GM12878 (cell line): ENCODE measurements at regions not wholly inside any gene's neighbourhood (a gene's known extent, or its start where the extent isn't known, plus 50 kb on each side); places are given as distances from the start of the nearest gene placed in this dataset.

Experiments used
- ATAC-seq: fragments of 200-7000 bp; cut with Tn5 transposase; 3 replicates; pipeline ENCODE4 v1.9.1; 2020; ENCODE audit warnings: mild to moderate bottlenecking, moderate library complexity
- BruUV-seq: library from RNA; stranded (reverse); fragments of 400-500 nt; replicated peaks from 2 replicates; lab custom pipeline; 2021; lab: Mats Ljungman, UMichigan
- CTCF ChIA-PET: fragments of 300-600 bp; sonication (Branson Sonifier 250); formaldehyde crosslinking; extraction: SDS; loops from one replicate; lab custom pipeline; 2021; ENCODE audit warnings: inconsistent platforms; lab: Yijun Ruan, JAX
- POLR2A ChIA-PET: fragments of 350-600 bp; formaldehyde crosslinking; extraction: SDS; loops from one replicate; lab custom pipeline; 2021; ENCODE audit warnings: inconsistent platforms; lab: Charles Lee
- RAD21 ChIA-PET: fragments of 300-600 bp; sonication (Branson Sonifier 250); formaldehyde crosslinking; loops from one replicate; lab custom pipeline; 2023; ENCODE audit warnings: antibody characterized with exemption; ENCODE audit not compliant: unreplicated experiment; lab: Charles Lee
- SMC1A ChIA-PET: fragments of 300-600 bp; sonication (Branson Sonifier 250); formaldehyde crosslinking; loops from one replicate; lab custom pipeline; 2023; ENCODE audit not compliant: unreplicated experiment, uncharacterized antibody; lab: Charles Lee
- DNase-seq: peaks from one replicate; pipeline ENCODE4 v3.0.0-alpha.2; 2011; ENCODE audit warnings: low read depth, low spot score
- FAIRE-seq: peaks from 3 replicates; lab custom pipeline; 2011; peaks lifted over from hg19 to GRCh38; lab: Jason Lieb, UNC
- H2AFZ ChIP-seq: 2 replicates; pipeline ENCODE4 v1.6.0; 2011; ENCODE audit warnings: low read depth, low read length, control low read depth; ENCODE audit not compliant: control insufficient read depth
- H3K27ac ChIP-seq: 2 replicates; pipeline ENCODE4 v1.5.1; 2011; ENCODE audit warnings: control low read depth; ENCODE audit not compliant: control insufficient read depth, insufficient read depth
- H3K27me3 ChIP-seq, 2 experiments: replicated peaks in 1 of 2; 2 replicates each; pipeline versions ENCODE4 v1.6.0 to v1.6.1; 2011; ENCODE audit warnings: low read length in 1 of 2; ENCODE audit not compliant: control insufficient read depth in 2 of 2, insufficient read depth in 2 of 2
- H3K36me3 ChIP-seq, 2 experiments: 2 replicates each; pipeline ENCODE4 v1.5.1; 2011; ENCODE audit warnings: low read length in 1 of 2; ENCODE audit not compliant: control insufficient read depth in 2 of 2, insufficient read depth in 2 of 2
- H3K4me1 ChIP-seq: 2 replicates; pipeline ENCODE4 v1.6.1; 2011; ENCODE audit warnings: mild to moderate bottlenecking, low read length, moderate library complexity, mixed read lengths; ENCODE audit not compliant: control insufficient read depth, insufficient read depth
- H3K4me2 ChIP-seq: 2 replicates; pipeline ENCODE4 v1.6.0; 2011; ENCODE audit warnings: control low read depth; ENCODE audit not compliant: control insufficient read depth, insufficient read depth
- H3K4me3 ChIP-seq: fragments of 200-600 bp; sonication (generic); 2 replicates; pipeline ENCODE4 v1.5.1; 2016
- H3K79me2 ChIP-seq: 2 replicates; pipeline ENCODE4 v1.6.0; 2011; ENCODE audit warnings: low read length; ENCODE audit not compliant: control insufficient read depth, insufficient read depth
- H3K9ac ChIP-seq: 2 replicates; pipeline ENCODE4 v1.8.0; 2011; ENCODE audit warnings: low read length, control low read depth, mixed read lengths; ENCODE audit not compliant: control insufficient read depth, insufficient read depth
- H3K9me3 ChIP-seq: replicated peaks from 3 replicates; pipeline ENCODE4 v1.5.1; 2011; ENCODE audit warnings: mild to moderate bottlenecking, low read length; ENCODE audit not compliant: control insufficient read depth, insufficient read depth
- H4K20me1 ChIP-seq: 2 replicates; pipeline ENCODE4 v1.6.0; 2011; ENCODE audit not compliant: control insufficient read depth, insufficient read depth
- BRCA1 ChIP-seq: IDR thresholded peaks from 2 replicates; pipeline ENCODE4 v1.6.1; 2011; ENCODE audit warnings: low read depth, low read length, improper control_type of control experiment
- GABPA ChIP-seq: IDR thresholded peaks from 2 replicates; pipeline ENCODE4 v1.6.1; 2014; ENCODE audit warnings: antibody characterized with exemption, low read depth, mild to moderate bottlenecking, inconsistent platforms
- IKZF1 ChIP-seq: fragments of 450-650 bp; conservative IDR thresholded peaks from 2 replicates; pipeline ENCODE4 v1.6.1; 2017; ENCODE audit warnings: antibody characterized with exemption, mild to moderate bottlenecking
- MAX ChIP-seq: IDR thresholded peaks from 2 replicates; pipeline ENCODE4 v1.6.1; 2012; ENCODE audit warnings: low read depth, low read length, improper control_type of control experiment
- RELA ChIP-seq: fragments of 450-650 bp; IDR thresholded peaks from 2 replicates; pipeline ENCODE4 v1.8.0; 2014; ENCODE audit warnings: borderline replicate concordance; ENCODE audit not compliant: partially characterized antibody
- SMAD5 ChIP-seq: IDR thresholded peaks from 2 replicates; pipeline ENCODE4 v1.6.1; 2016; ENCODE audit warnings: antibody characterized with exemption, low read depth
- SPI1 ChIP-seq: IDR thresholded peaks from 2 replicates; pipeline ENCODE4 v1.6.1; 2011; ENCODE audit warnings: low read depth, mild to moderate bottlenecking, low read length, moderate library complexity, borderline replicate concordance; ENCODE audit not compliant: insufficient read depth
- SREBF1 ChIP-seq: IDR thresholded peaks from 2 replicates; pipeline ENCODE4 v1.6.1; 2012; ENCODE audit warnings: mild to moderate bottlenecking, low read length
- TCF12 ChIP-seq: IDR thresholded peaks from 2 replicates; pipeline ENCODE4 v1.6.1; 2011; ENCODE audit warnings: low read depth, mild to moderate bottlenecking, low read length
- TCF3 ChIP-seq: IDR thresholded peaks from 2 replicates; pipeline ENCODE4 v1.6.1; 2012; ENCODE audit warnings: low read depth, mild to moderate bottlenecking, low read length, borderline replicate concordance; ENCODE audit not compliant: insufficient read depth
- ZNF622 ChIP-seq: fragments of 450-650 bp; IDR thresholded peaks from 2 replicates; pipeline ENCODE4 v1.6.1; 2017; ENCODE audit warnings: mild to moderate bottlenecking, inconsistent platforms
- WGBS: methylation state at CpG from one replicate; pipeline ENCODE4 v1.1.6; 2016; ENCODE audit warnings: low lambda C conversion rate; ENCODE audit not compliant: insufficient replicate concordance, insufficient coverage; ENCODE audit errors: missing lambda C conversion rate; 5-methylcytosine and 5-hydroxymethylcytosine counted together
- in situ Hi-C: fragments of 300-500 bp; cut with MboI; formaldehyde crosslinking; loops from 9 replicates; pipeline ENCODE4 v1.14.3; 2018; ENCODE audit warnings: mixed read lengths
- intact Hi-C: fragments of 100-400 bp; cut with micrococcal nuclease; formaldehyde crosslinking; loops from one replicate; pipeline ENCODE4 v1.14.2; 2022; ENCODE audit not compliant: unreplicated experiment
- TF ChIP-seq, protein P1 (sequence below): fragments of 450-650 bp; IDR thresholded peaks from 2 replicates; pipeline ENCODE4 v1.6.1; 2017; ENCODE audit warnings: mild to moderate bottlenecking, moderate library complexity
- TF ChIP-seq, protein P2 (sequence below): fragments of 450-650 bp; conservative IDR thresholded peaks from 2 replicates; pipeline ENCODE4 v1.6.1; 2017; ENCODE audit warnings: mild to moderate bottlenecking, moderate library complexity

DNA sequence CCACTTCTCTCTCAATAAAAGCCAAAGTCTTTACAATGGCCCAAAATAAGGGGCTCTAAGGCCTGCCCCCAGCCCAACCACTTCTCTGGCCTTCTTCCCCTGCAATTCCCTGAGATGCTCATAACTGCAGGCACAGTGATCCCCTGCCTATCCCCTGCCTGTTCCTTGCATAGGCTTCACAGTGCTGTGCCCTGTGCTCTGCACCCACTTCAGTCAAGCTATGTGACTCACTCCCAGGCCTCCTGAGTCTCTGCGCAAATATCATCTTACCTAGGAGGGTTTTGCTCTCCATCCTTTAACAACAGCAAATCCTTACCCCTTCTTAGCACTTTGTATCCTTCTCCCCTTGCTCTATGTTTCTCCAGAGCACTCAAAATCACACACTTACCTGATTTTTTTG lies 242.2 kb downstream of the MSRB3 start (continued):
- TF ChIP-seq, protein P1, sequence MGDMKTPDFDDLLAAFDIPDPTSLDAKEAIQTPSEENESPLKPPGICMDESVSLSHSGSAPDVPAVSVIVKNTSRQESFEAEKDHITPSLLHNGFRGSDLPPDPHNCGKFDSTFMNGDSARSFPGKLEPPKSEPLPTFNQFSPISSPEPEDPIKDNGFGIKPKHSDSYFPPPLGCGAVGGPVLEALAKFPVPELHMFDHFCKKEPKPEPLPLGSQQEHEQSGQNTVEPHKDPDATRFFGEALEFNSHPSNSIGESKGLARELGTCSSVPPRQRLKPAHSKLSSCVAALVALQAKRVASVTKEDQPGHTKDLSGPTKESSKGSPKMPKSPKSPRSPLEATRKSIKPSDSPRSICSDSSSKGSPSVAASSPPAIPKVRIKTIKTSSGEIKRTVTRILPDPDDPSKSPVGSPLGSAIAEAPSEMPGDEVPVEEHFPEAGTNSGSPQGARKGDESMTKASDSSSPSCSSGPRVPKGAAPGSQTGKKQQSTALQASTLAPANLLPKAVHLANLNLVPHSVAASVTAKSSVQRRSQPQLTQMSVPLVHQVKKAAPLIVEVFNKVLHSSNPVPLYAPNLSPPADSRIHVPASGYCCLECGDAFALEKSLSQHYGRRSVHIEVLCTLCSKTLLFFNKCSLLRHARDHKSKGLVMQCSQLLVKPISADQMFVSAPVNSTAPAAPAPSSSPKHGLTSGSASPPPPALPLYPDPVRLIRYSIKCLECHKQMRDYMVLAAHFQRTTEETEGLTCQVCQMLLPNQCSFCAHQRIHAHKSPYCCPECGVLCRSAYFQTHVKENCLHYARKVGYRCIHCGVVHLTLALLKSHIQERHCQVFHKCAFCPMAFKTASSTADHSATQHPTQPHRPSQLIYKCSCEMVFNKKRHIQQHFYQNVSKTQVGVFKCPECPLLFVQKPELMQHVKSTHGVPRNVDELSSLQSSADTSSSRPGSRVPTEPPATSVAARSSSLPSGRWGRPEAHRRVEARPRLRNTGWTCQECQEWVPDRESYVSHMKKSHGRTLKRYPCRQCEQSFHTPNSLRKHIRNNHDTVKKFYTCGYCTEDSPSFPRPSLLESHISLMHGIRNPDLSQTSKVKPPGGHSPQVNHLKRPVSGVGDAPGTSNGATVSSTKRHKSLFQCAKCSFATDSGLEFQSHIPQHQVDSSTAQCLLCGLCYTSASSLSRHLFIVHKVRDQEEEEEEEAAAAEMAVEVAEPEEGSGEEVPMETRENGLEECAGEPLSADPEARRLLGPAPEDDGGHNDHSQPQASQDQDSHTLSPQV = no peak
- TF ChIP-seq MAX = no peak
- TF ChIP-seq, all 136 proteins: peak for 0

DNA sequence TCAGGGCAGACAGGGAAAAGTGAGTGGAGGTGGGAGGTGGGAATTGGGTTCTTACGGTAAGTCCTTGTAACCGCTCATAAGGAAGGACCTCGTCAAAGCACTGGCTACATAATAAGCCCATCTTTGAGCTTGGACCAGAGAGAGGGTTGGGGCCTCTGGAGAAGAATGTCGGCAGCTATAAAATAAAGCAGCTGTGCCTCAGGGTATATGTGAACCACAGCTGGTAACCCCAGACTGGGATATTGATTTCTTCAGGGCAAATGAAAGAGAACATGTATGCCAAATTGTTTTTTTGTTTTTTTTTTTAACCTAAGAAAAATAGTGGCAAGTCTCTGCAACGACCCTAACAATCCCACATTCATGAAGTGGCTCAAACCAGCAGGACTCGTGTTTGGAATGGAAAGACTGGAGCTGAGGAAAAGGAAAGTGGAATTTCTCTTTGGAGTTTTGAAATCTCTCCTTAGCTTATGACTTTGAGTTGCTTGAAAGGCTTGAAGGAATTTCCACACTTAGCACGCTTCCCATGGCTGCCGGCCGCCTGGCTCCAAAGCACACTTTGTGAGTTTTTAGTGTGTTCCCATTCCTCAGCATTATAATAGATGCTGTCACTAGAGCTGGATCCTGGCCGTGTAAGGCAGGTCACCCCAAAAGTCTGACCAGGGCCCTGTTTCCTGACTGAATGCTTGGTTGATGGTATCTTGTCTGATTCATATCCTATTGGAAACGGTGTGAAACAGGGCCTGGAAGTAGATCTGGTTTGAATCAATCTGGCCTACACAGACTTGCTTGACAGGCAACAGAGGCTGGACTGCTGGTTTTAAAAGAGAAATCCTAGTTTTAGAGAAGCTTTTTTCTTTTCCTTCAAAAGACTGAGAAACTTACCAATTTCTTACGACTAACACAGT lies 244.7 kb downstream of the MSRB3 start:
- ChIA-PET CTCF (no interaction called here), SMC1A (interaction anchor here (0.6 to 1.0 kb wide), 2 partner anchors 383 to 898 kb away, joined by 3 read pairs; no protein-coding TSS in a partner anchor)
- no peaks in the 10 kb centered on the region for H3K79me2 ChIP-seq
- H3K4me3 ChIP-seq = no peak overlapping the region
- in situ Hi-C loops = no loop called here
- no peaks in the 10 kb centered on the region for H3K36me3 ChIP-seq
- H4K20me1 ChIP-seq = no peaks in the 10 kb centered on the region
- H2AFZ ChIP-seq = no peak overlapping the region
- intact Hi-C loops = no loop called here
- ATAC-seq (no peak), DNase-seq (no peak), FAIRE-seq (no peak)
- WGBS = 41% methylated on average over 12 of the region's 12 CpGs
- H3K27ac ChIP-seq = no peak overlapping the region
- no peaks in the 10 kb centered on the region for H3K27me3 ChIP-seq
- H3K9ac ChIP-seq = no peak overlapping the region
- no peaks in the 10 kb centered on the region for H3K4me1 ChIP-seq
- TF ChIP-seq, protein P2, sequence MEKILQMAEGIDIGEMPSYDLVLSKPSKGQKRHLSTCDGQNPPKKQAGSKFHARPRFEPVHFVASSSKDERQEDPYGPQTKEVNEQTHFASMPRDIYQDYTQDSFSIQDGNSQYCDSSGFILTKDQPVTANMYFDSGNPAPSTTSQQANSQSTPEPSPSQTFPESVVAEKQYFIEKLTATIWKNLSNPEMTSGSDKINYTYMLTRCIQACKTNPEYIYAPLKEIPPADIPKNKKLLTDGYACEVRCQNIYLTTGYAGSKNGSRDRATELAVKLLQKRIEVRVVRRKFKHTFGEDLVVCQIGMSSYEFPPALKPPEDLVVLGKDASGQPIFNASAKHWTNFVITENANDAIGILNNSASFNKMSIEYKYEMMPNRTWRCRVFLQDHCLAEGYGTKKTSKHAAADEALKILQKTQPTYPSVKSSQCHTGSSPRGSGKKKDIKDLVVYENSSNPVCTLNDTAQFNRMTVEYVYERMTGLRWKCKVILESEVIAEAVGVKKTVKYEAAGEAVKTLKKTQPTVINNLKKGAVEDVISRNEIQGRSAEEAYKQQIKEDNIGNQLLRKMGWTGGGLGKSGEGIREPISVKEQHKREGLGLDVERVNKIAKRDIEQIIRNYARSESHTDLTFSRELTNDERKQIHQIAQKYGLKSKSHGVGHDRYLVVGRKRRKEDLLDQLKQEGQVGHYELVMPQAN = no peak
- TF ChIP-seq TCF12 = no peak
- TF ChIP-seq ZNF622 = no peak
- no peak for TF ChIP-seq RELA
- TF ChIP-seq GABPA = no peak
- TF ChIP-seq BRCA1 = no peak
- TF ChIP-seq IKZF1 = no peak
- TF ChIP-seq SREBF1 = no peak
- TF ChIP-seq SPI1 = no peak
- TF ChIP-seq TCF3 = no peak
- TF ChIP-seq SMAD5 = no peak
- TF ChIP-seq, all 136 proteins: peak for 0
- ChIA-PET POLR2A (no interaction called here), RAD21 (no interaction called here)
- BruUV-seq = no TSS peak
- Histone ChIP-seq H3K4me2 (no peak overlapping the region), H3K9me3 (no peaks in the 10 kb centered on the region)
